ENCODE measurements at regions not wholly inside any gene's neighbourhood (a gene's known extent, or its start where the extent isn't known, plus 50 kb on each side); places are given as distances from the start of the nearest gene placed in this dataset.

DNA sequence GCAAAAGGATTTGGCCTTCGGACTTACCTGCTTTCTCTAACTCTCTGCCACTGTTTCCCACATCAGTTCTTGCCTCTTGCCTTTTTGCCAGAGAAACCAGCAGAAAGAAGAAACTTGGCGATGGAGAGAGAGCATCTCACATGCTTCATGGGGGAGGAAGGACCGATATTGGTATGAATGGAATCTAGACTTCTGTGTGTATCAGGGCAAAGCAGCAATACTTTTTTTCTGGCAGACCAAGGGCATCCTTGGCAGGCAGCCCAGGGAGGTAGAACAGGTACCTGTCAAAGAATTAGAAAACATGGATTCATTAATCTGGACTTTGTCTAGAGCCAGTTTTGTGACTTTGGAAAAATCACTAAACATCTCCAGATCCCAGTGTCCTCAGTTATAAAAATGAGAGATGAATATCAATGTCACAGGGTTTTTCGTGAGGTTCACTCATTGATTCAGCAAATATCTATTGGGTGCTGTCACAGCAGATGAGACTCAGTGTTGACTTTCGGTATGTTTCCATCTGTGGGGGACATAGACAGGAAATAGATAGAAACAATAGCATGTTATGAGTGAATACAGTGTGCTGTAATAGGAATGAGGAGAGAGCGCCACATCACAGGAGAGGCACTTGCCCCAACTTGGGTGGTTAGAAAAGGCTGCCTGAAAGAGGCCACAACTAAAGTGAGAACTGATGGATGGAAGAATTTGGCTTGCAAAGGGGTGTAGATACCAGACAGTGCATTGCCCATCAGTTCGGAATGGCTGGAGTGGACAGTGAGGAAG, 114.1 kb downstream of the CD83 start:
- Histone ChIP-seq H3K4me2 (no peak overlapping the region), H4K20me1 (ENCODE audit: insufficient read depth) (no peaks in the 10 kb centered on the region), H3K36me3 (ENCODE audit: low read depth) (no peaks in the 10 kb centered on the region), H3K27ac (no peak overlapping the region), H3F3A (ENCODE audit: insufficient read depth, low read depth) (no peaks in the 10 kb centered on the region), H3K79me2 (ENCODE audit: low read depth) (no peaks in the 10 kb centered on the region), H2AFZ (no peak overlapping the region), H3K9me2 (ENCODE audit: insufficient read depth) (no peaks in the 10 kb centered on the region), H3K27me3 (ENCODE audit: insufficient read depth, low read depth) (no peaks in the 10 kb centered on the region), H3K4me1 (replicated peaks; ENCODE audit: insufficient read depth) (no peaks in the 10 kb centered on the region), H3K9me3 (ENCODE audit: insufficient read depth, low read depth) (no peaks in the 10 kb centered on the region), H3K4me3 (no peak overlapping the region)
- TF ChIP-seq, protein P1, sequence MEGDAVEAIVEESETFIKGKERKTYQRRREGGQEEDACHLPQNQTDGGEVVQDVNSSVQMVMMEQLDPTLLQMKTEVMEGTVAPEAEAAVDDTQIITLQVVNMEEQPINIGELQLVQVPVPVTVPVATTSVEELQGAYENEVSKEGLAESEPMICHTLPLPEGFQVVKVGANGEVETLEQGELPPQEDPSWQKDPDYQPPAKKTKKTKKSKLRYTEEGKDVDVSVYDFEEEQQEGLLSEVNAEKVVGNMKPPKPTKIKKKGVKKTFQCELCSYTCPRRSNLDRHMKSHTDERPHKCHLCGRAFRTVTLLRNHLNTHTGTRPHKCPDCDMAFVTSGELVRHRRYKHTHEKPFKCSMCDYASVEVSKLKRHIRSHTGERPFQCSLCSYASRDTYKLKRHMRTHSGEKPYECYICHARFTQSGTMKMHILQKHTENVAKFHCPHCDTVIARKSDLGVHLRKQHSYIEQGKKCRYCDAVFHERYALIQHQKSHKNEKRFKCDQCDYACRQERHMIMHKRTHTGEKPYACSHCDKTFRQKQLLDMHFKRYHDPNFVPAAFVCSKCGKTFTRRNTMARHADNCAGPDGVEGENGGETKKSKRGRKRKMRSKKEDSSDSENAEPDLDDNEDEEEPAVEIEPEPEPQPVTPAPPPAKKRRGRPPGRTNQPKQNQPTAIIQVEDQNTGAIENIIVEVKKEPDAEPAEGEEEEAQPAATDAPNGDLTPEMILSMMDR (conservative IDR thresholded peaks at IDR 0.05) = no peak
- no peak for TF ChIP-seq EZH2 (IDR thresholded peaks at IDR 0.05; ENCODE audit: low read depth)
- no TSS peak for BruUV-seq (replicated peaks)
- no peak for DNase-seq
- intact Hi-C loops (cut with micrococcal nuclease; ENCODE audit: unreplicated experiment) = no loop called here
- ChIA-PET CTCF (no interaction called here), POLR2A (ENCODE audit: unreplicated experiment) (no interaction called here)

DNA sequence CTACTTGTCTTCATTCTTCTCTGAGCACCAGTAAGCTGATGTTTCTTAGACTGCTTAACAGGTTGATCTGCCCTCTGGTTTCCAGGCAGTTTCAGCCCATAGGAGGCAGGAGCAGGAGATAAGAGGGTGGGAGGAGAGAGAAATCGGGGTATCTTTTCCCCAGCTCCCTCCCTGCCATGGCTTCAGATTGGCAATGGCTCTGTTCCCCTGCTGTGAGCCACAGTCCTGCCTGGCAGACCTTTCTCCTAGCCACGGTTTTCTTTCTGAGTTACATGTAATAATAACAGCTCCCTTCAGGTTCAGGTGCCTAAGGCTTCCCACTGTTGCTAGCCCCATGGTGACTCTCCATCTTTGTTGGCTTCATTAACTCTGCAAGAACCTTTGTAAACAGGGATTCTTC, 115.3 kb downstream of the CD83 start:
- no peak overlapping the region for H3K27ac ChIP-seq
- H3K27me3 ChIP-seq (ENCODE audit: insufficient read depth, low read depth) = no peaks in the 10 kb centered on the region
- no peak for TF ChIP-seq EZH2 (IDR thresholded peaks at IDR 0.05; ENCODE audit: low read depth)
- TF ChIP-seq, protein P1 (conservative IDR thresholded peaks at IDR 0.05) = no peak
- H3F3A ChIP-seq (ENCODE audit: insufficient read depth, low read depth) = no peaks in the 10 kb centered on the region
- H2AFZ ChIP-seq = no peak overlapping the region
- H3K4me3 ChIP-seq = no peak overlapping the region
- POLR2A ChIA-PET (ENCODE audit: unreplicated experiment) = no interaction called here
- H3K9me3 ChIP-seq (ENCODE audit: insufficient read depth, low read depth) = no peaks in the 10 kb centered on the region
- no TSS peak for BruUV-seq (replicated peaks)
- no peaks in the 10 kb centered on the region for H3K4me1 ChIP-seq (replicated peaks; ENCODE audit: insufficient read depth)
- no peaks in the 10 kb centered on the region for H4K20me1 ChIP-seq (ENCODE audit: insufficient read depth)
- intact Hi-C loops (cut with micrococcal nuclease; ENCODE audit: unreplicated experiment) = no loop called here
- CTCF ChIA-PET = no interaction called here
- H3K79me2 ChIP-seq (ENCODE audit: low read depth) = no peaks in the 10 kb centered on the region
- no peak overlapping the region for H3K4me2 ChIP-seq
- no peaks in the 10 kb centered on the region for H3K9me2 ChIP-seq (ENCODE audit: insufficient read depth)
- DNase-seq = no peak
- H3K36me3 ChIP-seq (ENCODE audit: low read depth) = no peaks in the 10 kb centered on the region

DNA sequence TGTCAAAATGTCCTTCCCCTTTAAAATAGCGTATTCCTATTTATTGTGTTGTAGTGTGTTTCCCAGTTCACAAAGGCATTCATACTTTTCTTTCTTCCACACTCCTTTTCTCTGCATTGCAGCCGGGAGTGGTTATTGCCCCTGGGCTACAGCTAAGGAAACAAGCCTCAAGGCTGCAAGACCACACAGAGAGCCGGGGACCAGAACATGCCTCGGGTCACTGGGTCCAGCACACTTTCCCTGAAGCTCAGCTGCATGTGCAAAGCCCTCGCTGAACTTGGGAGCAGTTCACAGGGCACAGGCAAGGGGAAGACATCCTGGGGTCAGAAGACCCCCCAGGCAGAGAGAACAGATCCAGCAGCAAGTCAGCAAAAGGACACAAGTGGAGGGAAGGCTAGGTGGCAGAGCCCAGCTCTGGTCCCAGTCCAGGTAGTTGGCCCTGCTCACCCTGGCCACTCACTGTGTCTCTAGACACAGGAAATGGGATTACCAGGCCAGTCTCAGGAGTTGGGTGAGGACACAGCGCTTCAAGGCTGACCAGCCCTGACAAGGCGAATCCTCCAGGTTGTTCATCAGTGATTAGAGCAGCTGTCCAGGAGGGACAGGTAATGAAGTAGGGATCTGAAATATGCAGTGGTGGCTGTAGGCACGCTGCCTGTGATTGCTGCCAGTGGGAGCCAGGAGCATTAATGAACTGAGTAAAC, 118.2 kb downstream of the CD83 start:
- Histone ChIP-seq H3K27ac (no peak overlapping the region), H3F3A (ENCODE audit: insufficient read depth, low read depth) (no peaks in the 10 kb centered on the region), H4K20me1 (ENCODE audit: insufficient read depth) (no peaks in the 10 kb centered on the region), H3K9me3 (ENCODE audit: insufficient read depth, low read depth) (peaks cover 12% of the 10 kb centered on the region), H3K27me3 (ENCODE audit: insufficient read depth, low read depth) (no peaks in the 10 kb centered on the region), H3K9me2 (ENCODE audit: insufficient read depth) (no peaks in the 10 kb centered on the region), H2AFZ (no peak overlapping the region), H3K4me3 (no peak overlapping the region), H3K36me3 (ENCODE audit: low read depth) (no peaks in the 10 kb centered on the region), H3K79me2 (ENCODE audit: low read depth) (no peaks in the 10 kb centered on the region), H3K4me2 (no peak overlapping the region), H3K4me1 (replicated peaks; ENCODE audit: insufficient read depth) (no peaks in the 10 kb centered on the region)
- no peak for TF ChIP-seq EZH2 (IDR thresholded peaks at IDR 0.05; ENCODE audit: low read depth)
- TF ChIP-seq, protein P1 (conservative IDR thresholded peaks at IDR 0.05) = no peak
- no peak for DNase-seq
- intact Hi-C loops (cut with micrococcal nuclease; ENCODE audit: unreplicated experiment) = no loop called here
- ChIA-PET POLR2A (ENCODE audit: unreplicated experiment) (no interaction called here), CTCF (no interaction called here)
- BruUV-seq (replicated peaks) = no TSS peak
